HEK293 (cell line): ENCODE measurements at regions not wholly inside any gene's neighbourhood (a gene's known extent, or its start where the extent isn't known, plus 50 kb on each side); places are given as distances from the start of the nearest gene placed in this dataset.
A peak's percentile ranks its signal among the peaks of the same experiment; 100 is the strongest.

Experiments used
- CTCF ChIA-PET: fragments of 350-600 bp; formaldehyde crosslinking; extraction: SDS; loops from one replicate; lab custom pipeline; 2021; ENCODE audit warnings: antibody characterized with exemption; lab: Yijun Ruan, JAX
- POLR2A ChIA-PET: fragments of 300-600 bp; formaldehyde crosslinking; extraction: SDS; loops from one replicate; lab custom pipeline; 2020; ENCODE audit warnings: antibody characterized with exemption, inconsistent platforms; lab: Yijun Ruan, JAX
- H3K27ac ChIP-seq: fragments of 200-500 bp; sonication (Bioruptor generic); 2 replicates; pipeline ENCODE4 v1.5.1; 2014; ENCODE audit warnings: low read depth, low read length, control low read depth, inconsistent platforms; ENCODE audit errors: extremely low read depth
- H3K36me3 ChIP-seq, 2 experiments: fragments of 200-500 bp in 1 of 2; sonication (Bioruptor generic) in 1 of 2; 1 replicate in 1 of 2; 2 replicates in 1 of 2; pipeline ENCODE4 v1.5.1; 2014 to 2017; ENCODE audit warnings: inconsistent platforms in 2 of 2, low read length in 2 of 2; ENCODE audit not compliant: control insufficient read depth in 2 of 2, insufficient read depth in 1 of 2
- H3K4me1 ChIP-seq: fragments of 200-500 bp; sonication (Bioruptor generic); 2 replicates; pipeline ENCODE4 v1.5.1; 2014; ENCODE audit warnings: mild to moderate bottlenecking, low read length, inconsistent platforms; ENCODE audit not compliant: control insufficient read depth, insufficient read depth
- H3K4me3 ChIP-seq: 2 replicates; pipeline ENCODE4 v1.5.1; 2011; ENCODE audit warnings: low read depth, mild to moderate bottlenecking, control low read depth, low read length, moderate library complexity
- H3K9me3 ChIP-seq: fragments of 200-500 bp; sonication (Bioruptor generic); 2 replicates; pipeline ENCODE4 v1.5.1; 2014; ENCODE audit warnings: low read depth, low read length, inconsistent platforms; ENCODE audit not compliant: control insufficient read depth, insufficient read depth
- KLF9 ChIP-seq: fragments of 450-650 bp; formaldehyde crosslinking; IDR thresholded peaks from 2 replicates; pipeline ENCODE4 v1.5.1; 2016; ENCODE audit warnings: missing biosample characterization, missing genetic modification characterization, low read depth
- SCRT2 ChIP-seq: fragments of 450-650 bp; formaldehyde crosslinking; IDR thresholded peaks from 2 replicates; pipeline ENCODE4 v1.5.1; 2016; ENCODE audit warnings: missing biosample characterization, missing genetic modification characterization
- TRIM28 ChIP-seq: IDR thresholded peaks from 2 replicates; pipeline ENCODE4 v1.6.1; 2011; ENCODE audit warnings: low read length, control low read depth, borderline replicate concordance
- ZNF112 ChIP-seq: fragments of 450-650 bp; formaldehyde crosslinking; IDR thresholded peaks from 2 replicates; pipeline ENCODE4 v1.5.0; 2017; ENCODE audit warnings: missing biosample characterization, missing genetic modification characterization
- ZNF175 ChIP-seq: fragments of 450-650 bp; formaldehyde crosslinking; IDR thresholded peaks from 2 replicates; pipeline ENCODE4 v1.5.1; 2016; ENCODE audit warnings: missing biosample characterization, missing genetic modification characterization
- ZNF239 ChIP-seq: fragments of 450-650 bp; formaldehyde crosslinking; IDR thresholded peaks from 2 replicates; pipeline ENCODE4 v1.5.1; 2016; ENCODE audit warnings: missing biosample characterization, missing genetic modification characterization
- ZNF302 ChIP-seq: fragments of 450-650 bp; formaldehyde crosslinking; IDR thresholded peaks from 2 replicates; pipeline ENCODE4 v1.5.1; 2016; ENCODE audit warnings: missing biosample characterization, missing genetic modification characterization, low read depth
- ZNF391 ChIP-seq: fragments of 450-650 bp; formaldehyde crosslinking; IDR thresholded peaks from 2 replicates; pipeline ENCODE4 v1.5.1; 2016; ENCODE audit warnings: low read depth, missing biosample characterization, missing genetic modification characterization, borderline replicate concordance
- ZNF423 ChIP-seq: fragments of 450-650 bp; formaldehyde crosslinking; IDR thresholded peaks from 2 replicates; pipeline ENCODE4 v1.5.1; 2016; ENCODE audit warnings: missing biosample characterization, missing genetic modification characterization
- ZNF544 ChIP-seq: fragments of 450-650 bp; formaldehyde crosslinking; IDR thresholded peaks from 2 replicates; pipeline ENCODE4 v1.5.0; 2017; ENCODE audit warnings: missing biosample characterization, missing genetic modification characterization
- ZNF654 ChIP-seq: fragments of 450-650 bp; formaldehyde crosslinking; IDR thresholded peaks from 2 replicates; pipeline ENCODE4 v1.5.1; 2016; ENCODE audit warnings: low read depth, missing biosample characterization, missing genetic modification characterization
- ZNF664 ChIP-seq: fragments of 450-650 bp; formaldehyde crosslinking; IDR thresholded peaks from 2 replicates; pipeline ENCODE4 v1.5.1; 2016; ENCODE audit warnings: missing biosample characterization, missing genetic modification characterization
- ZNF677 ChIP-seq: fragments of 450-650 bp; IDR thresholded peaks from 2 replicates; pipeline ENCODE4 v1.5.0; 2018; ENCODE audit warnings: missing biosample characterization, mild to moderate bottlenecking, missing genetic modification characterization, moderate library complexity
- ZNF843 ChIP-seq: fragments of 450-650 bp; formaldehyde crosslinking; IDR thresholded peaks from 2 replicates; pipeline ENCODE4 v1.5.1; 2016; ENCODE audit warnings: missing biosample characterization, missing genetic modification characterization
- TF ChIP-seq, protein P1 (sequence below): fragments of 450-650 bp; formaldehyde crosslinking; IDR thresholded peaks from 2 replicates; pipeline ENCODE4 v1.5.1; 2016; ENCODE audit warnings: missing biosample characterization, missing genetic modification characterization
- TF ChIP-seq, protein P2 (sequence below): fragments of 450-650 bp; formaldehyde crosslinking; IDR thresholded peaks from 2 replicates; pipeline ENCODE4 v1.5.1; 2016; ENCODE audit warnings: missing biosample characterization, missing genetic modification characterization
- TF ChIP-seq, protein P3 (sequence below): fragments of 450-650 bp; formaldehyde crosslinking; conservative IDR thresholded peaks from 2 replicates; pipeline ENCODE4 v1.5.1; 2016; ENCODE audit warnings: low read depth, missing biosample characterization, missing genetic modification characterization
- TF ChIP-seq, protein P4 (sequence below): fragments of 450-650 bp; formaldehyde crosslinking; IDR thresholded peaks from 2 replicates; pipeline ENCODE4 v1.5.1; 2016; ENCODE audit warnings: missing biosample characterization, missing genetic modification characterization, borderline replicate concordance
- TF ChIP-seq, protein P5 (sequence below): IDR thresholded peaks from 2 replicates; pipeline ENCODE4 v1.6.1; 2011; ENCODE audit warnings: mild to moderate bottlenecking, low read depth, low read length, borderline replicate concordance
- TF ChIP-seq, protein P6 (sequence below): fragments of 450-650 bp; formaldehyde crosslinking; IDR thresholded peaks from 2 replicates; pipeline ENCODE4; 2016; ENCODE audit warnings: missing biosample characterization, missing genetic modification characterization
- TF ChIP-seq, protein P7 (sequence below): fragments of 450-650 bp; formaldehyde crosslinking; IDR thresholded peaks from 2 replicates; pipeline ENCODE4 v1.5.1; 2017; ENCODE audit warnings: missing biosample characterization, missing genetic modification characterization

DNA sequence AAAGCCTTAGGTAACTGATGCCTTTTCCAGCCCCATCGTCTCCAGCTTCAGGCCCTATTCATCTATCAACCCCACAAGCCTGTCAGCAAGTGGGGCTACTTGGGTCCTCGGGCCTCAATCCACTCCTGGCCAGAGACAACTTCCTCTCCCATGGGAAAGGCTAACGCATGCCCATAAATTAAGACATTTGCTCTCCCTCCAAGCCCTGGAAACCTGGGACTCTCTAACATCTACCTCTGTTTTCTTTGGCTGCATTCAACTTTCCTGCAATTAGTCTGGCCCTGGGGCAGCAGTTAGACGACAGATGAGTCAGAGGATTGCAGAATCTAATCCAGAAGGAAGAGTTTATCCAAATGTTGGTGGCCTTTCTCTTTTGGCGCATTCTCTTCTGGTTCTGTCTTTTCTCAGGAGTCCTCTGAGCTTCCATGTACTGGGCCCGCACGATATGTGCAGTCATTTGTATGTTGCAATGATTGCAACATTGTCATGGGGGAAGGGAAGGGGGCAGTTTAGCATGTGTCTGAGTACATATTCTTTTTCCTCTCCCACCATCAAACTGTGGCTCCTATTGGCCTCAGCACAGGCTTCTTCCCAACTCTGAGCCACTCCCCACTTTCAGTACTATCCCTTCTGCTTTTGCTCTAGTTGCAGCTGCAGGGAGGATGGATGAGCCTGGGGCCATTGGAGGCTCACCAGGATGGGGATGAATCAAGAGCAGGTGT lies 54.4 kb downstream of the NAV1 start:
- Histone ChIP-seq H3K4me3 (no peak overlapping the region), H3K36me3 (no peaks in the 10 kb centered on the region), H3K9me3 (no peaks in the 10 kb centered on the region), H3K4me1 (peaks cover 17% of the 10 kb centered on the region), H3K27ac (peak overlapping the region; percentile 65)
- ChIA-PET CTCF (no interaction called here), POLR2A (interaction anchor here (1.4 kb wide), 1 partner anchor 10 kb away, joined by 7 read pairs; no protein-coding TSS in a partner anchor)
- TF ChIP-seq ZNF239 (tag by site-specific recombination), result no peak
- TF ChIP-seq ZNF544, result no peak
- no peak for TF ChIP-seq KLF9 (tag by site-specific recombination)
- TF ChIP-seq ZNF664 (tag by site-specific recombination), result no peak
- no peak for TF ChIP-seq ZNF302 (tag by site-specific recombination)
- no peak for TF ChIP-seq ZNF391 (tag by site-specific recombination)
- TF ChIP-seq, protein P1, sequence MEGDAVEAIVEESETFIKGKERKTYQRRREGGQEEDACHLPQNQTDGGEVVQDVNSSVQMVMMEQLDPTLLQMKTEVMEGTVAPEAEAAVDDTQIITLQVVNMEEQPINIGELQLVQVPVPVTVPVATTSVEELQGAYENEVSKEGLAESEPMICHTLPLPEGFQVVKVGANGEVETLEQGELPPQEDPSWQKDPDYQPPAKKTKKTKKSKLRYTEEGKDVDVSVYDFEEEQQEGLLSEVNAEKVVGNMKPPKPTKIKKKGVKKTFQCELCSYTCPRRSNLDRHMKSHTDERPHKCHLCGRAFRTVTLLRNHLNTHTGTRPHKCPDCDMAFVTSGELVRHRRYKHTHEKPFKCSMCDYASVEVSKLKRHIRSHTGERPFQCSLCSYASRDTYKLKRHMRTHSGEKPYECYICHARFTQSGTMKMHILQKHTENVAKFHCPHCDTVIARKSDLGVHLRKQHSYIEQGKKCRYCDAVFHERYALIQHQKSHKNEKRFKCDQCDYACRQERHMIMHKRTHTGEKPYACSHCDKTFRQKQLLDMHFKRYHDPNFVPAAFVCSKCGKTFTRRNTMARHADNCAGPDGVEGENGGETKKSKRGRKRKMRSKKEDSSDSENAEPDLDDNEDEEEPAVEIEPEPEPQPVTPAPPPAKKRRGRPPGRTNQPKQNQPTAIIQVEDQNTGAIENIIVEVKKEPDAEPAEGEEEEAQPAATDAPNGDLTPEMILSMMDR, result no peak
- TF ChIP-seq ZNF843 (tag by site-specific recombination), result peak; percentile 88
- no peak for TF ChIP-seq ZNF654
- TF ChIP-seq, protein P2, sequence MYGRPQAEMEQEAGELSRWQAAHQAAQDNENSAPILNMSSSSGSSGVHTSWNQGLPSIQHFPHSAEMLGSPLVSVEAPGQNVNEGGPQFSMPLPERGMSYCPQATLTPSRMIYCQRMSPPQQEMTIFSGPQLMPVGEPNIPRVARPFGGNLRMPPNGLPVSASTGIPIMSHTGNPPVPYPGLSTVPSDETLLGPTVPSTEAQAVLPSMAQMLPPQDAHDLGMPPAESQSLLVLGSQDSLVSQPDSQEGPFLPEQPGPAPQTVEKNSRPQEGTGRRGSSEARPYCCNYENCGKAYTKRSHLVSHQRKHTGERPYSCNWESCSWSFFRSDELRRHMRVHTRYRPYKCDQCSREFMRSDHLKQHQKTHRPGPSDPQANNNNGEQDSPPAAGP, result peak; percentile 72; the same call in 1 of the 2 replicates
- no peak for TF ChIP-seq ZNF423 (tag by site-specific recombination)
- TF ChIP-seq, protein P3, sequence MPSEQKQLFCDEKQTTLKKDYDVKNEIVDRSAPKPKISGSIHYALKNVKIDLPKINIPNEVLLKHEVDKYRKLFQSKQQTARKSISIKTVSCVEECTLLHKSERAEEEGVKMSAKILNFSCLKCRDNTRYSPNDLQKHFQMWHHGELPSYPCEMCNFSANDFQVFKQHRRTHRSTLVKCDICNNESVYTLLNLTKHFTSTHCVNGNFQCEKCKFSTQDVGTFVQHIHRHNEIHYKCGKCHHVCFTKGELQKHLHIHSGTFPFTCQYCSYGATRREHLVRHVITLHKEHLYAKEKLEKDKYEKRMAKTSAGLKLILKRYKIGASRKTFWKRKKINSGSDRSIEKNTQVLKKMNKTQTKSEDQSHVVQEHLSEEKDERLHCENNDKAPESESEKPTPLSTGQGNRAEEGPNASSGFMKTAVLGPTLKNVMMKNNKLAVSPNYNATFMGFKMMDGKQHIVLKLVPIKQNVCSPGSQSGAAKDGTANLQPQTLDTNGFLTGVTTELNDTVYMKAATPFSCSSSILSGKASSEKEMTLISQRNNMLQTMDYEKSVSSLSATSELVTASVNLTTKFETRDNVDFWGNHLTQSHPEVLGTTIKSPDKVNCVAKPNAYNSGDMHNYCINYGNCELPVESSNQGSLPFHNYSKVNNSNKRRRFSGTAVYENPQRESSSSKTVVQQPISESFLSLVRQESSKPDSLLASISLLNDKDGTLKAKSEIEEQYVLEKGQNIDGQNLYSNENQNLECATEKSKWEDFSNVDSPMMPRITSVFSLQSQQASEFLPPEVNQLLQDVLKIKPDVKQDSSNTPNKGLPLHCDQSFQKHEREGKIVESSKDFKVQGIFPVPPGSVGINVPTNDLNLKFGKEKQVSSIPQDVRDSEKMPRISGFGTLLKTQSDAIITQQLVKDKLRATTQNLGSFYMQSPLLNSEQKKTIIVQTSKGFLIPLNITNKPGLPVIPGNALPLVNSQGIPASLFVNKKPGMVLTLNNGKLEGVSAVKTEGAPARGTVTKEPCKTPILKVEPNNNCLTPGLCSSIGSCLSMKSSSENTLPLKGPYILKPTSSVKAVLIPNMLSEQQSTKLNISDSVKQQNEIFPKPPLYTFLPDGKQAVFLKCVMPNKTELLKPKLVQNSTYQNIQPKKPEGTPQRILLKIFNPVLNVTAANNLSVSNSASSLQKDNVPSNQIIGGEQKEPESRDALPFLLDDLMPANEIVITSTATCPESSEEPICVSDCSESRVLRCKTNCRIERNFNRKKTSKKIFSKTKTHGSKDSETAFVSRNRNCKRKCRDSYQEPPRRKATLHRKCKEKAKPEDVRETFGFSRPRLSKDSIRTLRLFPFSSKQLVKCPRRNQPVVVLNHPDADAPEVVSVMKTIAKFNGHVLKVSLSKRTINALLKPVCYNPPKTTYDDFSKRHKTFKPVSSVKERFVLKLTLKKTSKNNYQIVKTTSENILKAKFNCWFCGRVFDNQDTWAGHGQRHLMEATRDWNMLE, result peak; percentile 64; the same call in 1 of the 2 replicates
- TF ChIP-seq, protein P4, sequence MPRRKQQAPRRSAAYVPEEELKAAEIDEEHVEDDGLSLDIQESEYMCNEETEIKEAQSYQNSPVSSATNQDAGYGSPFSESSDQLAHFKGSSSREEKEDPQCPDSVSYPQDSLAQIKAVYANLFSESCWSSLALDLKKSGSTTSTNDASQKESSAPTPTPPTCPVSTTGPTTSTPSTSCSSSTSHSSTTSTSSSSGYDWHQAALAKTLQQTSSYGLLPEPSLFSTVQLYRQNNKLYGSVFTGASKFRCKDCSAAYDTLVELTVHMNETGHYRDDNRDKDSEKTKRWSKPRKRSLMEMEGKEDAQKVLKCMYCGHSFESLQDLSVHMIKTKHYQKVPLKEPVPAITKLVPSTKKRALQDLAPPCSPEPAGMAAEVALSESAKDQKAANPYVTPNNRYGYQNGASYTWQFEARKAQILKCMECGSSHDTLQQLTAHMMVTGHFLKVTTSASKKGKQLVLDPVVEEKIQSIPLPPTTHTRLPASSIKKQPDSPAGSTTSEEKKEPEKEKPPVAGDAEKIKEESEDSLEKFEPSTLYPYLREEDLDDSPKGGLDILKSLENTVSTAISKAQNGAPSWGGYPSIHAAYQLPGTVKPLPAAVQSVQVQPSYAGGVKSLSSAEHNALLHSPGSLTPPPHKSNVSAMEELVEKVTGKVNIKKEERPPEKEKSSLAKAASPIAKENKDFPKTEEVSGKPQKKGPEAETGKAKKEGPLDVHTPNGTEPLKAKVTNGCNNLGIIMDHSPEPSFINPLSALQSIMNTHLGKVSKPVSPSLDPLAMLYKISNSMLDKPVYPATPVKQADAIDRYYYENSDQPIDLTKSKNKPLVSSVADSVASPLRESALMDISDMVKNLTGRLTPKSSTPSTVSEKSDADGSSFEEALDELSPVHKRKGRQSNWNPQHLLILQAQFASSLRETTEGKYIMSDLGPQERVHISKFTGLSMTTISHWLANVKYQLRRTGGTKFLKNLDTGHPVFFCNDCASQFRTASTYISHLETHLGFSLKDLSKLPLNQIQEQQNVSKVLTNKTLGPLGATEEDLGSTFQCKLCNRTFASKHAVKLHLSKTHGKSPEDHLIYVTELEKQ (tag by site-specific recombination), result no peak
- TF ChIP-seq, protein P5, sequence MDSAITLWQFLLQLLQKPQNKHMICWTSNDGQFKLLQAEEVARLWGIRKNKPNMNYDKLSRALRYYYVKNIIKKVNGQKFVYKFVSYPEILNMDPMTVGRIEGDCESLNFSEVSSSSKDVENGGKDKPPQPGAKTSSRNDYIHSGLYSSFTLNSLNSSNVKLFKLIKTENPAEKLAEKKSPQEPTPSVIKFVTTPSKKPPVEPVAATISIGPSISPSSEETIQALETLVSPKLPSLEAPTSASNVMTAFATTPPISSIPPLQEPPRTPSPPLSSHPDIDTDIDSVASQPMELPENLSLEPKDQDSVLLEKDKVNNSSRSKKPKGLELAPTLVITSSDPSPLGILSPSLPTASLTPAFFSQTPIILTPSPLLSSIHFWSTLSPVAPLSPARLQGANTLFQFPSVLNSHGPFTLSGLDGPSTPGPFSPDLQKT, result no peak
- TF ChIP-seq, protein P6, sequence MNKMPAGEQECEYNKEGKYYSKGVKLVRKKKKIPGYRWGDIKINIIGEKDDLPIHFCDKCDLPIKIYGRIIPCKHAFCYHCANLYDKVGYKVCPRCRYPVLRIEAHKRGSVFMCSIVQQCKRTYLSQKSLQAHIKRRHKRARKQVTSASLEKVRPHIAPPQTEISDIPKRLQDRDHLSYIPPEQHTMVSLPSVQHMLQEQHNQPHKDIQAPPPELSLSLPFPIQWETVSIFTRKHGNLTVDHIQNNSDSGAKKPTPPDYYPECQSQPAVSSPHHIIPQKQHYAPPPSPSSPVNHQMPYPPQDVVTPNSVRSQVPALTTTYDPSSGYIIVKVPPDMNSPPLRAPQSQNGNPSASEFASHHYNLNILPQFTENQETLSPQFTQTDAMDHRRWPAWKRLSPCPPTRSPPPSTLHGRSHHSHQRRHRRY (tag by site-specific recombination), result no peak
- no peak for TF ChIP-seq SCRT2 (tag by site-specific recombination)
- no peak for TF ChIP-seq ZNF112 (tag by site-specific recombination)
- no peak for TF ChIP-seq ZNF677 (tag by site-specific recombination)
- TF ChIP-seq, protein P7, sequence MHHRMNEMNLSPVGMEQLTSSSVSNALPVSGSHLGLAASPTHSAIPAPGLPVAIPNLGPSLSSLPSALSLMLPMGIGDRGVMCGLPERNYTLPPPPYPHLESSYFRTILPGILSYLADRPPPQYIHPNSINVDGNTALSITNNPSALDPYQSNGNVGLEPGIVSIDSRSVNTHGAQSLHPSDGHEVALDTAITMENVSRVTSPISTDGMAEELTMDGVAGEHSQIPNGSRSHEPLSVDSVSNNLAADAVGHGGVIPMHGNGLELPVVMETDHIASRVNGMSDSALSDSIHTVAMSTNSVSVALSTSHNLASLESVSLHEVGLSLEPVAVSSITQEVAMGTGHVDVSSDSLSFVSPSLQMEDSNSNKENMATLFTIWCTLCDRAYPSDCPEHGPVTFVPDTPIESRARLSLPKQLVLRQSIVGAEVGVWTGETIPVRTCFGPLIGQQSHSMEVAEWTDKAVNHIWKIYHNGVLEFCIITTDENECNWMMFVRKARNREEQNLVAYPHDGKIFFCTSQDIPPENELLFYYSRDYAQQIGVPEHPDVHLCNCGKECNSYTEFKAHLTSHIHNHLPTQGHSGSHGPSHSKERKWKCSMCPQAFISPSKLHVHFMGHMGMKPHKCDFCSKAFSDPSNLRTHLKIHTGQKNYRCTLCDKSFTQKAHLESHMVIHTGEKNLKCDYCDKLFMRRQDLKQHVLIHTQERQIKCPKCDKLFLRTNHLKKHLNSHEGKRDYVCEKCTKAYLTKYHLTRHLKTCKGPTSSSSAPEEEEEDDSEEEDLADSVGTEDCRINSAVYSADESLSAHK, result no peak
- no peak for TF ChIP-seq ZNF175
- TF ChIP-seq TRIM28, result no peak
